Activated T-helper 17 cell treated with anti-CD3 and anti-CD28 coated beads, Interleukin-2, amount 50 U/mL, for 72 hours (primary cell): ENCODE measurements at regions not wholly inside any gene's neighbourhood (a gene's known extent, or its start where the extent isn't known, plus 50 kb on each side); places are given as distances from the start of the nearest gene placed in this dataset.
A peak's percentile ranks its signal among the peaks of the same experiment; 100 is the strongest.

ENCODE experiments used
- ATAC-seq: fragments of 150-1000 bp; cut with Tn5 transposase; replicated peaks from 2 replicates; pipeline ENCODE4 v1.10.0; 2021; ENCODE audit warnings: mild to moderate bottlenecking, moderate library complexity
- H3K27ac Mint-ChIP-seq: one replicate; pipeline ENCODE4 v1.8.0; 2022; ENCODE audit warnings: mixed read lengths
- H3K27me3 Mint-ChIP-seq: one replicate; pipeline ENCODE4 v1.8.0; 2022; ENCODE audit warnings: mixed read lengths
- H3K36me3 Mint-ChIP-seq: one replicate; pipeline ENCODE4 v1.8.0; 2022; ENCODE audit warnings: low read depth, mild to moderate bottlenecking, mixed read lengths
- H3K4me1 Mint-ChIP-seq: one replicate; pipeline ENCODE4 v1.8.0; 2022; ENCODE audit warnings: mixed read lengths
- H3K4me3 Mint-ChIP-seq: one replicate; pipeline ENCODE4 v1.8.0; 2022; ENCODE audit warnings: mild to moderate bottlenecking, mixed read lengths
- H3K9me3 Mint-ChIP-seq: one replicate; pipeline ENCODE4 v1.8.0; 2022; ENCODE audit warnings: mixed read lengths

- Mint-ChIP-seq H3K4me1 (peaks cover 63% of the 10 kb centered on the region), H3K27me3 (no peaks in the 10 kb centered on the region), H3K4me3 (no peak overlapping the region), H3K9me3 (no peaks in the 10 kb centered on the region), H3K36me3 (peaks cover 10% of the 10 kb centered on the region), H3K27ac (no peak overlapping the region)
- ATAC-seq: no peak
Observed at GRCh38 chr5:56325039-56325438, 91.9 kb upstream of the ANKRD55 start.

DNA sequence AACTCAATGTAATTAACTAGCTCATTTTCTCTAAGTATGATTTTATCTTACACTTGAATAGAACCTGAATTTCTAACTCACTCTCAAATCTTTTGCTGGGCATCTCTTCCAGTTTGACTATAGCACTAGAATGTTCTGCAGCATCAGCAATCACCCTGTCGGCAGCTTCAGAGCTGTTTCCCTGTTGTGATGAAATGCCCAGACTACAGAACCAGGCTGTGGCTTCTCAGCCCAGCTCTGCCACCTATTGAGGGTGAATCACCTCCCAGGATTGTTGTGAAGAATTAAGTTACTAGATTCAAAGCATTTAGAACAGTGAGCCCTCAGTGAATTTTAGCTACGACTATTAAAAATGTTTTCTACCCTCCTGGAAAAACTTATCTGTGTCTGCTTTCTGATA, 90.4 kb upstream of the ANKRD55 start:
- H3K4me3 Mint-ChIP-seq: peak overlapping the region; percentile 35
- peak; percentile 37 for ATAC-seq
- no peaks in the 10 kb centered on the region for H3K27me3 Mint-ChIP-seq
- no peaks in the 10 kb centered on the region for H3K9me3 Mint-ChIP-seq
- peak overlapping the region; percentile 82 for H3K27ac Mint-ChIP-seq
- H3K4me1 Mint-ChIP-seq: peaks cover 48% of the 10 kb centered on the region
- H3K36me3 Mint-ChIP-seq: peaks cover 16% of the 10 kb centered on the region

DNA sequence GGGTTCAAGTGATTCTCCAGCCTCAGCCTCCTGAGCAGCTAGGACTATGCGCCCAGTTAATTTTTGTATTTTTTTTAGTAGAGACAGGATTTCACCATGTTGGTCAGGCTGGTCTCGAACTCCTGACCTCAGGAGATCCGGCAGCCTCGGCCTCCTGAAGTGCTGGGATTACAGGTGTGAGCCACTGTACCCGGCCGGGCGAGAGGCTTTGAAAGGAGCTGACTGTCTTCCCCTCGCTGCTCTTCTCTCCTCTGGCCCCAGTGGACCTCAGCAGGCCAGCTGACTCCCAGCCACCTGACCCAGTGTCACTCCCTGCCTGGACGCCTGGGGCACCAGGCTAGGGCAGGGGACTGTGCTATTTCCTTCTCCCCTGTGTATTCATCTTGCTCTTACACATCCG, 89.5 kb upstream of the ANKRD55 start:
- Mint-ChIP-seq H3K36me3 (peaks cover 16% of the 10 kb centered on the region), H3K4me1 (peaks cover 43% of the 10 kb centered on the region), H3K4me3 (peak overlapping the region; percentile 82), H3K27ac (peak overlapping the region; percentile 82), H3K9me3 (no peaks in the 10 kb centered on the region), H3K27me3 (no peaks in the 10 kb centered on the region)
- no peak for ATAC-seq

DNA sequence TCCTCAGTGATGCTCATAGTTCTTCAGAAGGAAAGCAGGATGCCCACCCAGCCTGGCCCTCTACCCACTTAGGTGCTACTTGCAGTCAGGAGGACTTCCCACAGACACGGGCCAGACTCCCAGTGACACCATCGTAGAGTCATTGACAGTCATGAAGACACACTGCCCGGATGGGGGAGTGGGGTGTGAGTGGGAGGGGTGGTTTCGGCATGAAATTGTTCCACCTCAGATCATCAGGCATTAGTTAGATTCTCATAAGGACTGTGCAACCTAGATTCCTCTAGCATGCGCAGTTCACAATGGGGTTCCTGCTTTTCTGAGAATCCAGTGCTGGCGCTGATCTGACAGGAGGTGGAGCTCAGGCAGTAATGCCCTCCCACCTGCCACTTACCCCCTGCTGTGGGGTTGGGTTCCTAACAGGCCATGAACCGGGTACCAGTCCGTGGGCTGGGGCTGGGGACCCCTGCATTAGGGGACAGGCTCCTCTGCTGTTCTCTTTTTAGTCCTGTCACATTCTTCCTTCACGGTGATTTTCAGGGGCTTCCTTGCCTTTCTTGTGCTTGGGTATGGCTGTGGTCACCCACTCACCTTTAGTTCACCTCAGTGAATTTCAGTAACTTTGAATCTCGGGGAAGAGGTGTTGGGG, 88.2 kb upstream of the ANKRD55 start:
- Mint-ChIP-seq H3K4me3 (peak overlapping the region; percentile 82), H3K9me3 (no peaks in the 10 kb centered on the region), H3K27me3 (no peaks in the 10 kb centered on the region), H3K36me3 (peaks cover 16% of the 10 kb centered on the region), H3K27ac (peak overlapping the region; percentile 82), H3K4me1 (peaks cover 38% of the 10 kb centered on the region)
- peak; percentile 80 for ATAC-seq

DNA sequence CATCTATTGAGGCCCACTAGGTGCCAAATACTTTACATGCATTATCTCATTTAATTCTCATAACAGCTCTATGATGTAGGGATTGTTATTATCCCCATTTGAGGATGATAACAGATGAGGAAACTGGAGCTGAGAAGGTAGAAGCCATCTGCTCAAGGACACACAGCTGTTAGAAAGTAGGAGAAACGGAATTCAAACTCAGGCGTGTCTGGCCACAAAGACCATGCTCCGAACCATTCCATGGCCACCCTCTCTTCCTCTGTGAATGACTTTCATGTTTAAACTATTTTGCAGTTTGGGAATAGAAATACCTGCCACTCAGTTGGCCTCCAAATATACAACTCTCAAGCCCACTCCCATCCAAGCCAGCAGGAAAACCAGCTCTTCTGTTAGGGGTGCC, 87.6 kb upstream of the ANKRD55 start:
- peak overlapping the region; percentile 82 for H3K27ac Mint-ChIP-seq
- H3K27me3 Mint-ChIP-seq: no peaks in the 10 kb centered on the region
- H3K36me3 Mint-ChIP-seq: peaks cover 16% of the 10 kb centered on the region
- H3K9me3 Mint-ChIP-seq: no peaks in the 10 kb centered on the region
- peak overlapping the region; percentile 82 for H3K4me3 Mint-ChIP-seq
- peaks cover 31% of the 10 kb centered on the region for H3K4me1 Mint-ChIP-seq
- no peak for ATAC-seq

DNA sequence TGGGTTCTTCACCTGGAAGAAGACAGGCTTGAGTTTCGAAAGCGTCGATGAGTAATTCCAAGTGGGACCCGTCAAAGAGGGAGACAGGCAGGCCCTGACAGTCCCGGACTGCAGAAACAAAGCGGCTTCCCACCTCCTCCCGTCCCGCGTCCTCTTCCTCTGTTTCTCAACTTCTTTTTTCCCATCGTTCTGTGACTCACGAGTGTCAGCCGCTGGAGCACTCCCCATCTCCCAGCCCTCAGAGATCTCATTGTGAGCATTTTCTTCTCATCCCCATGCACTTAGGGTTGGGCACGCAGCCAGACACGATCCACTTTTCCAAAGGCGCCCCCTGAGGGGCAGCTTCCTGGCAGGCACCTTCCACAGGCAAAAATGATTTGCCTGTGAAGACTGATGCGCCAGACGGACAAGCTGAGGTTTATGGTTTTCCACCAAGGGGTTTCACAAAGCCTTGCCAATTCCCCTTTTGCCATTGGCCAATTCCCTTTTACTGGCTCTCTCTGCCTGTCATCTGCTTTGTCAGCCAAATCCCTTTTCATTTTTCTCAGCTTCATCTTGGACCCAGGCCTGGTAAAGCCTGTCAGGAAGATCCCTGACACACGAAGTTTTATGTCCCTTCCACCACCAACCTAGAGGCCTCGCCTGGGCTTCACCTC, 86.5 kb upstream of the ANKRD55 start:
- no peaks in the 10 kb centered on the region for H3K27me3 Mint-ChIP-seq
- H3K36me3 Mint-ChIP-seq: peaks cover 18% of the 10 kb centered on the region
- peaks cover 28% of the 10 kb centered on the region for H3K4me1 Mint-ChIP-seq
- no peak for ATAC-seq
- H3K4me3 Mint-ChIP-seq: peak overlapping the region; percentile 82
- H3K9me3 Mint-ChIP-seq: no peaks in the 10 kb centered on the region
- H3K27ac Mint-ChIP-seq: peak overlapping the region; percentile 82

GRCh38 chr5:56317923-56318561, 84.9 kb upstream of the ANKRD55 start:
- Mint-ChIP-seq H3K27ac (no peak overlapping the region), H3K27me3 (no peaks in the 10 kb centered on the region), H3K4me1 (peaks cover 37% of the 10 kb centered on the region), H3K9me3 (no peaks in the 10 kb centered on the region), H3K4me3 (peak overlapping the region; percentile 82), H3K36me3 (peaks cover 32% of the 10 kb centered on the region)
- no peak for ATAC-seq

DNA sequence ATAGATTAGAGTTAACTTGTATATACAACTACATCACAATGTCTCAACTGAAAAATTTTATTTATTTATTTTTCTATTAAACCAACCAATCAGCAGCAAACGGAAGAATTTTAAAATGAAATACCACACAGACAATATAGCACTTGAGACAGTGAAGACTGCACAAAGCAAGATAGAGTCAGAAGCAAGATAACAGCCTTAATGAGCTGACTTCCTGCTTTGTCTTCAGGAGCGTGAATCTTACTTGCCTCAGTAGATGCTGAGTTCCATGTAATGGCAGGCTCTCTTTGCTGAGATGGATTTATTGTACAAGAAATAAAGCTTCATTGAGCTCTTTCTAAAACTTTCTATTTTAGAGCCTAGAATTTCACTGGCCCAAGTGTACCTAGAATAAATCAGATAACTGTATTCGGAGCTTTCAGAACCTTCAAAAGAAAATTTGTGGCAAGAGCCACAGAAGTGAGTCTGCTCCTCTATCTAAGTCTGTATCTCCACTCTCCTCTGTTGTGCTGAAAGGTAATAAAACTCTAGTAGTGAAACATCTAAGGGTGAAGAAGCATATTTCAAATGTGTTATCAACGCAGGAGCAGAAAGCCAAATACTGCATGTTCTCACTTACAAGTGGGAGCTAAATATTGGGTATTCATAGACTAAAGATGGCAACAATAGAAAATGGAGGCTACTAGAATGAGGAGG, 83.3 kb upstream of the ANKRD55 start:
- no peaks in the 10 kb centered on the region for H3K9me3 Mint-ChIP-seq
- H3K4me3 Mint-ChIP-seq: peak overlapping the region; percentile 82
- no peaks in the 10 kb centered on the region for H3K27me3 Mint-ChIP-seq
- H3K4me1 Mint-ChIP-seq: peaks cover 36% of the 10 kb centered on the region
- no peak overlapping the region for H3K27ac Mint-ChIP-seq
- peaks cover 46% of the 10 kb centered on the region for H3K36me3 Mint-ChIP-seq
- no peak for ATAC-seq

DNA sequence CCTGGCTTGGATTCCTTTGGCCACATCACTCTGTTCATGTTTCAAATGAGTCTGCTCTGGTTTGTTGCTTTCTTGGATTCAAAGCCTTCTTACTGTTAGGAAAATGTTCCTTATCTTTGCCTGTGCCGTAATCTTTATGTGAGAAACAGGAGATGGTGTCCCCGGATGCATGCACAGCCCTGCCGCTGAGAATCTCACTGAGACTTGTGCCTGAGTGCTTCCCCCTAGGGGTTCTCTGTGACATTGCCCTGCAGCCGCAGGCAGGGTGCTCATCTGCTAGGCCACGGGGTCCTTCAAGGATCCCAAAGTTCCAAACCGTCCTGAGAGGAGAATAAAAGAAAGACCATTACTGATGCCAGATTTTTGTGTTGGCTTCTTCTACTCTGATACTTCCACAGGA, 81.4 kb upstream of the ANKRD55 start:
- no peak for ATAC-seq
- H3K27ac Mint-ChIP-seq: no peak overlapping the region
- peaks cover 37% of the 10 kb centered on the region for H3K4me1 Mint-ChIP-seq
- no peaks in the 10 kb centered on the region for H3K27me3 Mint-ChIP-seq
- peak overlapping the region; percentile 82 for H3K4me3 Mint-ChIP-seq
- peaks cover 52% of the 10 kb centered on the region for H3K36me3 Mint-ChIP-seq
- no peaks in the 10 kb centered on the region for H3K9me3 Mint-ChIP-seq

GRCh38 chr5:56313596-56313995, 80.5 kb upstream of the ANKRD55 start:
- Mint-ChIP-seq H3K4me1 (peaks cover 37% of the 10 kb centered on the region), H3K4me3 (peak overlapping the region; percentile 82), H3K27ac (peak overlapping the region; percentile 20), H3K9me3 (no peaks in the 10 kb centered on the region), H3K36me3 (peaks cover 49% of the 10 kb centered on the region), H3K27me3 (no peaks in the 10 kb centered on the region)
- ATAC-seq: peak; percentile 15

DNA sequence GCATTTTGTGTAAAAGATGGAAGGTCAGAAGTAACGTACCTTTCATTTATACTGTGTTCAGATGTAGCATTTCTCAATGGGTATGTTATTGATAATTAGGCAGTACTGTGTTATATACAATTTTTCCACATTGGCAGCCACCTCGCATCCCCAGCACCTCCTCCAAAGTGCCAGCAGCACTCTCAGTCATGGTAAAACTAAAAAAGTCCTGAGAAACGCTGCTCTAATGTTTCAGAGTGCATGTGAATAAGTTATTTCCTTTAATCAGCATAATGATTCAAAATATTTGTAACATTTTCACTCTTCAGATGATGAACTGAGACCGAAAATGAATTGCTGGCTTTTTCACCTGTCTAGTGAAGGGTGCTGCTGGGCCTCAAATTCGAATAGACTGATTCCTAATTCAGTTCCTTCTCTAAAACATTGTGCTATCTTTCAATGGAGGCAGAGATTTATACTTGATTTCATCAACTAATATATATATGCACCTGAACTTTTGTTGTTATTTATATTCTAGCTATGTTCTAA, 79.9 kb upstream of the ANKRD55 start:
- ATAC-seq: peak; percentile 84
- Mint-ChIP-seq H3K27ac (peak overlapping the region; percentile 20), H3K4me1 (peaks cover 37% of the 10 kb centered on the region), H3K36me3 (peaks cover 49% of the 10 kb centered on the region), H3K9me3 (no peaks in the 10 kb centered on the region), H3K27me3 (no peaks in the 10 kb centered on the region), H3K4me3 (peak overlapping the region; percentile 82)

GRCh38 chr5:56311306-56311905, 78.3 kb upstream of the ANKRD55 start:
- H3K4me3 Mint-ChIP-seq: no peak overlapping the region

DNA sequence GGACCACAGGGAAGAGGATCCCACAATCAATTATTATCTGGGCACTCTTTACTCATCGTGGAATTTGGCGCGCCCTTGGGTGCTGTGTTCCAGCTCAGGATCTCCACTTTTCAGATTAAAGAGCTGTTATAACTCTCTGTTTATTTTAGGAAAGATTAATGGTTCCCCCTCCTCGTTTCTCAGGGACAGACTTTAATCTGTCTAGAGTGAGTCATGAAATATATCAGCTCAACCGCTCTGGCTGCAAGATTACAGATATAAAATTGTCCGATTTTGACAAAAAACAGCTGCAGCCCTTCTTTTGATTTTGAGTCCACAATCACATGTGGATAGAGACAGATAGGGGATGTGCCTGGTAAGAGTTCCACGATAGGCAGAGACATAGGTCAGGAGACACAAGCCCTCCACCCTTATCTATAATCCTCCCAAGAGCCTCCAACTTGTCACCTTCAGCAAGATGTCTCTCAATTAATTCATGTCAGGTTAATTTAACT, 77.6 kb upstream of the ANKRD55 start:
- no peaks in the 10 kb centered on the region for H3K27me3 Mint-ChIP-seq
- peaks cover 27% of the 10 kb centered on the region for H3K4me1 Mint-ChIP-seq
- H3K27ac Mint-ChIP-seq: no peak overlapping the region
- H3K36me3 Mint-ChIP-seq: peaks cover 54% of the 10 kb centered on the region
- ATAC-seq: no peak
- no peak overlapping the region for H3K4me3 Mint-ChIP-seq
- peaks cover 8% of the 10 kb centered on the region for H3K9me3 Mint-ChIP-seq

More at GRCh38 chr5:56311306-56311905, 78.3 kb upstream of the ANKRD55 start:
- H3K9me3 Mint-ChIP-seq: peaks cover 3% of the 10 kb centered on the region
- H3K4me1 Mint-ChIP-seq: peaks cover 28% of the 10 kb centered on the region
- peaks cover 50% of the 10 kb centered on the region for H3K36me3 Mint-ChIP-seq
- no peak for ATAC-seq
- H3K27ac Mint-ChIP-seq: no peak overlapping the region
- no peaks in the 10 kb centered on the region for H3K27me3 Mint-ChIP-seq

- H3K9me3 Mint-ChIP-seq: peaks cover 11% of the 10 kb centered on the region
- H3K27ac Mint-ChIP-seq: no peak overlapping the region
Observed at GRCh38 chr5:56309262-56309826, 76.2 kb upstream of the ANKRD55 start.

More at GRCh38 chr5:56309262-56309826, 76.2 kb upstream of the ANKRD55 start:
- H3K4me3 Mint-ChIP-seq: no peak overlapping the region
- no peak for ATAC-seq
- H3K36me3 Mint-ChIP-seq: peaks cover 49% of the 10 kb centered on the region
- H3K4me1 Mint-ChIP-seq: peaks cover 23% of the 10 kb centered on the region
- H3K27me3 Mint-ChIP-seq: no peaks in the 10 kb centered on the region
